ENCODE measurements at regions not wholly inside any gene's neighbourhood (a gene's known extent, or its start where the extent isn't known, plus 50 kb on each side); places are given as distances from the start of the nearest gene placed in this dataset.

GRCh38 chr12:127284021-127284420 lies 982.9 kb upstream of the TMEM132C start:
- TF ChIP-seq REST (IDR thresholded peaks at IDR 0.05; ENCODE audit: insufficient replicate concordance, low read depth) (no peak), CTCF (IDR thresholded peaks at IDR 0.05; ENCODE audit: insufficient read depth, low read length) (no peak), POLR2AphosphoS5 (IDR thresholded peaks at IDR 0.05; ENCODE audit: low read depth) (no peak), GABPA (IDR thresholded peaks at IDR 0.05; ENCODE audit: low read depth) (no peak), SPI1 (IDR thresholded peaks at IDR 0.05; ENCODE audit: borderline replicate concordance, low read depth) (no peak)

Data from HL-60 (cell line).